ENCODE measurements at regions not wholly inside any gene's neighbourhood (a gene's known extent, or its start where the extent isn't known, plus 50 kb on each side); places are given as distances from the start of the nearest gene placed in this dataset.

GRCh38 chr1:173424782-173425407, 52.2 kb upstream of the PRDX6 start:
- no peak for DNase-seq

DNA sequence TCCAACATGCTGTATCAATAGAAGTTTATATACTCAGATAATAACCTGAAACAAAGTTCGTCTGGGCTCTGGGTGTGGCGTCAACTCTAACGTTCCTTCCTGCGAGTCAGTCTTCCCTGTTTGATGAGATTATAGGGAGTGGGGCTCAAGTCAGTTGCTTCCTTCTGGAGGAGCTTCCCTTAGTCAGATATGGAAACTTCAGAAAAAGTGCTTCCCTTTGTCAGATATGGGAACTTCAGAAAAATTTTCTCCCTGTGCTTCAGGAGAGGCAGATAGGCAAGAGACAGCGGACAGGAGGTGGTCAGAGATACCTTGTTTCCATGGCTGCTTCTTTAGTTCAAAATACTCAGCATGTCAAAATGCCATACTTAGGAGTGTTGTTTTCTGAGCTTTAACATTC, 51.1 kb upstream of the PRDX6 start:
- no peak for DNase-seq

DNA sequence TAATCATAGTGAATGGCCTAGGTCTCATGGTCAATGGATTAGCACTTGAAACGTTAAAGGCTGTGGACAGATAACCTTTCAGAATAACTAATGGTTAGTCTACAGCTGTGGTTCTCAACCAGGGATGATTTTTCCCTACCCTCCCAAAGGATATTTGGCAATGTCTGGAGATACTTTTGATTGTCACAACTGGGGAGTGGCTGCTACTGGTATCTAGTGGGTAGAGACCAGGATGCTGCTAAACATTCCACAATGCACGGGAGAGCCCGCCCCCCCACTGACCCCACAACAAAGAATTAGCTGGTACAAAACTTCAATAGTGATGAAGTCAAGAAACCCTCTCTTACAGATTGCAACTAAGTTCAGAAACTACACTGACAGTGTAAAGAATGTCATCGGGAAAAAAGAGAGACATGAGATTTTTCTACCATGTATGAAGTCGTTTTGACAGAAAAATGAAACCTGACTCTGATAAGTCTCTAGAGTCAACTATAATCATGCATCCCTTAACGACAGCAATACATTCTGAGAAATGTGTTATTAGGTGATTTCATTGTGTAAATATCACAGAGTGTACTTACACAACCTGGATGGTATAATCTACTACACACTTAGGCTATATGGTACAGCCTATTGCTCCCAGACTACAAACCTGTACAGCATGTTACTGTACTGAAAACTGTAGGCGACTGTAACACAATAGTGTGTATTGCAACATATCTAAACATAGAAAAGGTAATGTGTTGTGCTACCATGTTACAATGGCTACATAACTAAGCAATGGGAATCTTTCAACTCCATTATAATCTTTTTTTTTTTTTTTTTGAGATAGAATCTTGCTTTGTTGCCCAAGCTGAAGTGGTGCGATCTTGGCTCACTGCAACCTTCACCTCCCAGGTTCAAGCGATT, 49.7 kb upstream of the PRDX6 start:
- DNase-seq = no peak

Measured in activated gamma-delta T cell treated with Interleukin-2 at 50 U/mL for 16 hours (primary cell).